Stimulated activated CD8-positive, alpha-beta memory T cell treated with anti-CD3 and anti-CD28 coated beads, Interleukin-15, amount 100 ng/mL, for 4 hours (primary cell): ENCODE measurements at regions not wholly inside any gene's neighbourhood (a gene's known extent, or its start where the extent isn't known, plus 50 kb on each side); places are given as distances from the start of the nearest gene placed in this dataset.

Experiments used
- DNase-seq, 2 donors: peaks; one replicate each; pipeline ENCODE4 v3.0.0-alpha.2; 2020; ENCODE audit warnings: low read depth in 2 of 2

GRCh38 chr15:95990833-95991232 is 339.7 kb upstream of the NR2F2 start:
- DNase-seq: peak in 1 of 2 donors; percentile 0

- no peak for DNase-seq
Measured at GRCh38 chr15:95994418-95994817, 336.1 kb upstream of the NR2F2 start.

- no peak for DNase-seq
Measured at GRCh38 chr15:95995375-95996168, 334.9 kb upstream of the NR2F2 start.

- DNase-seq: no peak
Measured at GRCh38 chr15:95996494-95996893, 334.0 kb upstream of the NR2F2 start.

- no peak for DNase-seq
Measured at GRCh38 chr15:95998935-95999334, 331.6 kb upstream of the NR2F2 start.

- DNase-seq: no peak
Measured at GRCh38 chr15:96002890-96003859, 327.3 kb upstream of the NR2F2 start.

- DNase-seq: no peak
Measured at GRCh38 chr15:96005906-96006305, 324.6 kb upstream of the NR2F2 start.

- no peak for DNase-seq
Measured at GRCh38 chr15:96011136-96011535, 319.4 kb upstream of the NR2F2 start.

- no peak for DNase-seq
Measured at GRCh38 chr15:96014939-96015338, 315.6 kb upstream of the NR2F2 start.

- no peak for DNase-seq
Measured at GRCh38 chr15:96019114-96019513, 311.4 kb upstream of the NR2F2 start.

GRCh38 chr15:96020133-96020532 is 310.4 kb upstream of the NR2F2 start:
- no peak for DNase-seq

- no peak for DNase-seq
Measured at GRCh38 chr15:96020797-96021196, 309.7 kb upstream of the NR2F2 start.

GRCh38 chr15:96023081-96023480 is 307.4 kb upstream of the NR2F2 start:
- no peak for DNase-seq

GRCh38 chr15:96027501-96027900 is 303.0 kb upstream of the NR2F2 start:
- no peak for DNase-seq

GRCh38 chr15:96028620-96029019 is 301.9 kb upstream of the NR2F2 start:
- no peak for DNase-seq

GRCh38 chr15:96029172-96029571 is 301.3 kb upstream of the NR2F2 start:
- no peak for DNase-seq

GRCh38 chr15:96031426-96032110 is 298.9 kb upstream of the NR2F2 start:
- DNase-seq: no peak

GRCh38 chr15:96035091-96035490 is 295.4 kb upstream of the NR2F2 start:
- DNase-seq: no peak

GRCh38 chr15:96035635-96036034 is 294.9 kb upstream of the NR2F2 start:
- DNase-seq: no peak

- DNase-seq: no peak
Measured at GRCh38 chr15:96037584-96037983, 292.9 kb upstream of the NR2F2 start.

GRCh38 chr15:96038131-96038530 is 292.4 kb upstream of the NR2F2 start:
- no peak for DNase-seq

GRCh38 chr15:96038650-96039049 is 291.9 kb upstream of the NR2F2 start:
- no peak for DNase-seq
